GM12878 (cell line): ENCODE measurements at regions not wholly inside any gene's neighbourhood (a gene's known extent, or its start where the extent isn't known, plus 50 kb on each side); places are given as distances from the start of the nearest gene placed in this dataset.

ENCODE experiments used
- ATAC-seq: fragments of 200-7000 bp; cut with Tn5 transposase; 3 replicates; pipeline ENCODE4 v1.9.1; 2020; ENCODE audit warnings: mild to moderate bottlenecking, moderate library complexity
- BruUV-seq: library from RNA; stranded (reverse); fragments of 400-500 nt; replicated peaks from 2 replicates; lab custom pipeline; 2021; lab: Mats Ljungman, UMichigan
- CTCF ChIA-PET: fragments of 300-600 bp; sonication (Branson Sonifier 250); formaldehyde crosslinking; extraction: SDS; loops from one replicate; lab custom pipeline; 2021; ENCODE audit warnings: inconsistent platforms; lab: Yijun Ruan, JAX
- POLR2A ChIA-PET: fragments of 350-600 bp; formaldehyde crosslinking; extraction: SDS; loops from one replicate; lab custom pipeline; 2021; ENCODE audit warnings: inconsistent platforms; lab: Charles Lee
- RAD21 ChIA-PET: fragments of 300-600 bp; sonication (Branson Sonifier 250); formaldehyde crosslinking; loops from one replicate; lab custom pipeline; 2023; ENCODE audit warnings: antibody characterized with exemption; ENCODE audit not compliant: unreplicated experiment; lab: Charles Lee
- SMC1A ChIA-PET: fragments of 300-600 bp; sonication (Branson Sonifier 250); formaldehyde crosslinking; loops from one replicate; lab custom pipeline; 2023; ENCODE audit not compliant: unreplicated experiment, uncharacterized antibody; lab: Charles Lee
- DNase-seq: peaks from one replicate; pipeline ENCODE4 v3.0.0-alpha.2; 2011; ENCODE audit warnings: low read depth, low spot score
- FAIRE-seq: peaks from 3 replicates; lab custom pipeline; 2011; peaks lifted over from hg19 to GRCh38; lab: Jason Lieb, UNC
- H2AFZ ChIP-seq: 2 replicates; pipeline ENCODE4 v1.6.0; 2011; ENCODE audit warnings: low read depth, low read length, control low read depth; ENCODE audit not compliant: control insufficient read depth
- H3K27ac ChIP-seq: 2 replicates; pipeline ENCODE4 v1.5.1; 2011; ENCODE audit warnings: control low read depth; ENCODE audit not compliant: control insufficient read depth, insufficient read depth
- H3K27me3 ChIP-seq, 2 experiments: replicated peaks in 1 of 2; 2 replicates each; pipeline versions ENCODE4 v1.6.0 to v1.6.1; 2011; ENCODE audit warnings: low read length in 1 of 2; ENCODE audit not compliant: control insufficient read depth in 2 of 2, insufficient read depth in 2 of 2
- H3K36me3 ChIP-seq, 2 experiments: 2 replicates each; pipeline ENCODE4 v1.5.1; 2011; ENCODE audit warnings: low read length in 1 of 2; ENCODE audit not compliant: control insufficient read depth in 2 of 2, insufficient read depth in 2 of 2
- H3K4me1 ChIP-seq: 2 replicates; pipeline ENCODE4 v1.6.1; 2011; ENCODE audit warnings: mild to moderate bottlenecking, low read length, moderate library complexity, mixed read lengths; ENCODE audit not compliant: control insufficient read depth, insufficient read depth
- H3K4me2 ChIP-seq: 2 replicates; pipeline ENCODE4 v1.6.0; 2011; ENCODE audit warnings: control low read depth; ENCODE audit not compliant: control insufficient read depth, insufficient read depth
- H3K4me3 ChIP-seq: fragments of 200-600 bp; sonication (generic); 2 replicates; pipeline ENCODE4 v1.5.1; 2016
- H3K79me2 ChIP-seq: 2 replicates; pipeline ENCODE4 v1.6.0; 2011; ENCODE audit warnings: low read length; ENCODE audit not compliant: control insufficient read depth, insufficient read depth
- H3K9ac ChIP-seq: 2 replicates; pipeline ENCODE4 v1.8.0; 2011; ENCODE audit warnings: low read length, control low read depth, mixed read lengths; ENCODE audit not compliant: control insufficient read depth, insufficient read depth
- H3K9me3 ChIP-seq: replicated peaks from 3 replicates; pipeline ENCODE4 v1.5.1; 2011; ENCODE audit warnings: mild to moderate bottlenecking, low read length; ENCODE audit not compliant: control insufficient read depth, insufficient read depth
- H4K20me1 ChIP-seq: 2 replicates; pipeline ENCODE4 v1.6.0; 2011; ENCODE audit not compliant: control insufficient read depth, insufficient read depth
- ESRRA ChIP-seq: IDR thresholded peaks from 2 replicates; pipeline ENCODE4 v1.6.1; 2012; ENCODE audit warnings: mild to moderate bottlenecking, low read length, improper control_type of control experiment
- RBBP5 ChIP-seq: fragments of 200-600 bp; sonication (generic); conservative IDR thresholded peaks from 2 replicates; pipeline ENCODE4 v1.6.1; 2016
- RFX5 ChIP-seq: IDR thresholded peaks from 2 replicates; pipeline ENCODE4 v1.6.1; 2011; ENCODE audit warnings: low read depth, low read length, improper control_type of control experiment
- SP1 ChIP-seq: IDR thresholded peaks from one replicate; pipeline ENCODE4 v1.6.1; 2011; ENCODE audit warnings: low read depth, low read length
- WGBS: methylation state at CpG from one replicate; pipeline ENCODE4 v1.1.6; 2016; ENCODE audit warnings: low lambda C conversion rate; ENCODE audit not compliant: insufficient replicate concordance, insufficient coverage; ENCODE audit errors: missing lambda C conversion rate; 5-methylcytosine and 5-hydroxymethylcytosine counted together
- in situ Hi-C: fragments of 300-500 bp; cut with MboI; formaldehyde crosslinking; loops from 9 replicates; pipeline ENCODE4 v1.14.3; 2018; ENCODE audit warnings: mixed read lengths
- intact Hi-C: fragments of 100-400 bp; cut with micrococcal nuclease; formaldehyde crosslinking; loops from one replicate; pipeline ENCODE4 v1.14.2; 2022; ENCODE audit not compliant: unreplicated experiment
- TF ChIP-seq, protein P1 (sequence below): fragments of 450-650 bp; IDR thresholded peaks from 2 replicates; pipeline ENCODE4 v1.6.1; 2016; ENCODE audit warnings: mild to moderate bottlenecking, moderate library complexity, borderline replicate concordance
- TF ChIP-seq, protein P2 (sequence below): fragments of 450-650 bp; IDR thresholded peaks from 2 replicates; pipeline ENCODE4 v1.6.1; 2018; ENCODE audit warnings: borderline replicate concordance, mild to moderate bottlenecking; ENCODE audit not compliant: partially characterized antibody
- TF ChIP-seq, protein P3 (sequence below): fragments of 450-650 bp; formaldehyde crosslinking; IDR thresholded peaks from 2 replicates; pipeline ENCODE4 v1.5.0; 2022; ENCODE audit warnings: mild to moderate bottlenecking, missing genetic modification characterization
- TF ChIP-seq, protein P4 (sequence below): IDR thresholded peaks from 2 replicates; pipeline ENCODE4 v1.6.1; 2011; ENCODE audit warnings: low read depth, mild to moderate bottlenecking, low read length, moderate library complexity, borderline replicate concordance; ENCODE audit errors: extremely low read depth

DNA sequence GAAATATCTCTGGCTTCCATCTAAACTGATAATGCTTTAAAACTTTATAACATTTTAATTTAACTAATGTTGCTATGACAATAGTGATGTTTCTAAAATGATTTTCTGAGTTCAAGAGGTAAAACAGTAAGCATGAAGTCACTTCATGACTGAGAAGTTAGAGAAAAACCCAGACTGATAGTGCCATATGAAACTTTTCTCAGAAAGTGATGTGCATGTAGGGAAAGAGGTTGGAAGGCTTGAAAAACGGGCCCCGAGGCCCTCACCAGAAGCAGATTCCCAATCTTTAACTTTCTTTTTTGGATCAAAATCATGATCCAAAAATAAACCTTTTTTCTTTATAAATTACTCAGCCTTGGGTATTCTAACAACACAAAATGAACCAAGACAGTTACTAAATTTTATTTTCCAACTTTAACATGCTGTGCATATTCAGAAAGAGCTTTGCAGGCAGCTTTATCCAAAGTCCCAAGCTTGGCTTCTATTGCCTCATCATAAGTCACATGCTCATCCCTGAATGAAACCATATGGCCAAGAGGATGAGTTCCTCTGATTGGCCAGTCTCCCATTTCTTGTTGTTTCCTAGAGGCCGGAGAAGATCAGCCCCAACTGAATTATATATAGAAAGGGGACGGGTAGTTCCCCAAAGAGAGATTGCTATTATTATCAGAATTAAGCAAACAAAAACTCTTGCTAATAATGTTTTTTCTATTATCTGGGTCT is 357.6 kb upstream of the SALL1 start (continued):
- TF ChIP-seq, protein P1, sequence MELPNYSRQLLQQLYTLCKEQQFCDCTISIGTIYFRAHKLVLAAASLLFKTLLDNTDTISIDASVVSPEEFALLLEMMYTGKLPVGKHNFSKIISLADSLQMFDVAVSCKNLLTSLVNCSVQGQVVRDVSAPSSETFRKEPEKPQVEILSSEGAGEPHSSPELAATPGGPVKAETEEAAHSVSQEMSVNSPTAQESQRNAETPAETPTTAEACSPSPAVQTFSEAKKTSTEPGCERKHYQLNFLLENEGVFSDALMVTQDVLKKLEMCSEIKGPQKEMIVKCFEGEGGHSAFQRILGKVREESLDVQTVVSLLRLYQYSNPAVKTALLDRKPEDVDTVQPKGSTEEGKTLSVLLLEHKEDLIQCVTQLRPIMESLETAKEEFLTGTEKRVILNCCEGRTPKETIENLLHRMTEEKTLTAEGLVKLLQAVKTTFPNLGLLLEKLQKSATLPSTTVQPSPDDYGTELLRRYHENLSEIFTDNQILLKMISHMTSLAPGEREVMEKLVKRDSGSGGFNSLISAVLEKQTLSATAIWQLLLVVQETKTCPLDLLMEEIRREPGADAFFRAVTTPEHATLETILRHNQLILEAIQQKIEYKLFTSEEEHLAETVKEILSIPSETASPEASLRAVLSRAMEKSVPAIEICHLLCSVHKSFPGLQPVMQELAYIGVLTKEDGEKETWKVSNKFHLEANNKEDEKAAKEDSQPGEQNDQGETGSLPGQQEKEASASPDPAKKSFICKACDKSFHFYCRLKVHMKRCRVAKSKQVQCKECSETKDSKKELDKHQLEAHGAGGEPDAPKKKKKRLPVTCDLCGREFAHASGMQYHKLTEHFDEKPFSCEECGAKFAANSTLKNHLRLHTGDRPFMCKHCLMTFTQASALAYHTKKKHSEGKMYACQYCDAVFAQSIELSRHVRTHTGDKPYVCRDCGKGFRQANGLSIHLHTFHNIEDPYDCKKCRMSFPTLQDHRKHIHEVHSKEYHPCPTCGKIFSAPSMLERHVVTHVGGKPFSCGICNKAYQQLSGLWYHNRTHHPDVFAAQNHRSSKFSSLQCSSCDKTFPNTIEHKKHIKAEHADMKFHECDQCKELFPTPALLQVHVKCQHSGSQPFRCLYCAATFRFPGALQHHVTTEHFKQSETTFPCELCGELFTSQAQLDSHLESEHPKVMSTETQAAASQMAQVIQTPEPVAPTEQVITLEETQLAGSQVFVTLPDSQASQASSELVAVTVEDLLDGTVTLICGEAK: no peak
- no peak for TF ChIP-seq ESRRA
- TF ChIP-seq RFX5: no peak
- TF ChIP-seq, protein P2, sequence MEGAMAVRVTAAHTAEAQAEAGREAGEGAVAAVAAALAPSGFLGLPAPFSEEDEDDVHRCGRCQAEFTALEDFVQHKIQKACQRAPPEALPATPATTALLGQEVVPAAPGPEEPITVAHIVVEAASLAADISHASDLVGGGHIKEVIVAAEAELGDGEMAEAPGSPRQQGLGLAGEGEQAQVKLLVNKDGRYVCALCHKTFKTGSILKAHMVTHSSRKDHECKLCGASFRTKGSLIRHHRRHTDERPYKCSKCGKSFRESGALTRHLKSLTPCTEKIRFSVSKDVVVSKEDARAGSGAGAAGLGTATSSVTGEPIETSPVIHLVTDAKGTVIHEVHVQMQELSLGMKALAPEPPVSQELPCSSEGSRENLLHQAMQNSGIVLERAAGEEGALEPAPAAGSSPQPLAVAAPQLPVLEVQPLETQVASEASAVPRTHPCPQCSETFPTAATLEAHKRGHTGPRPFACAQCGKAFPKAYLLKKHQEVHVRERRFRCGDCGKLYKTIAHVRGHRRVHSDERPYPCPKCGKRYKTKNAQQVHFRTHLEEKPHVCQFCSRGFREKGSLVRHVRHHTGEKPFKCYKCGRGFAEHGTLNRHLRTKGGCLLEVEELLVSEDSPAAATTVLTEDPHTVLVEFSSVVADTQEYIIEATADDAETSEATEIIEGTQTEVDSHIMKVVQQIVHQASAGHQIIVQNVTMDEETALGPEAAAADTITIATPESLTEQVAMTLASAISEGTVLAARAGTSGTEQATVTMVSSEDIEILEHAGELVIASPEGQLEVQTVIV: no peak

DNA sequence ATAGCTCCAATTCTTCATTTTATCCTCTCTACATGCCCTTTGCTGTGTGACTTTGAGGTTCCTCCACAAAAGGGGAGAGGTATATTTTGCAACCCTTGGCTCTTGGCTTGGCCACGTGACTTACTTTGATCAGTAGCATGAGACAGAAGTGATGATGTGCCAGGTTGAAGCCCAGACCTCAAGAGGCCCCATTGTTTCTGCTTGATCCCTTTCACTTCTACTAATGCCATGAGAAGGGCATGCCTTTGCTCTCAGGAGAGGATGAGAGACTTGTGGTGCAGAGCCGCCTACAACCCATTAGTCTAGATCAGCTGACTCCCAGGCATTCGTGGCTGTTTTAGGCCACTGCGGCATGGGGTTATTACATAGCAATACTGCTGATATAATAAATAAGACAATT is 356.2 kb upstream of the SALL1 start:
- intact Hi-C loops: no loop called here
- ChIA-PET RAD21 (no interaction called here), POLR2A (no interaction called here), SMC1A (interaction anchor here (1.4 kb wide), 1 partner anchor 17 kb away, joined by 5 read pairs; no protein-coding TSS in a partner anchor), CTCF (no interaction called here)
- Histone ChIP-seq H3K9ac (no peak overlapping the region), H4K20me1 (no peaks in the 10 kb centered on the region), H3K36me3 (no peaks in the 10 kb centered on the region), H3K4me2 (no peak overlapping the region), H3K27ac (no peak overlapping the region), H3K27me3 (no peaks in the 10 kb centered on the region), H3K9me3 (no peaks in the 10 kb centered on the region), H3K4me3 (no peak overlapping the region), H3K79me2 (no peaks in the 10 kb centered on the region), H3K4me1 (no peaks in the 10 kb centered on the region), H2AFZ (no peak overlapping the region)
- WGBS: 16% methylated on average over 4 of the region's 4 CpGs
- BruUV-seq: no TSS peak
- no peak; the same call in 2 of the 3 replicates for ATAC-seq
- in situ Hi-C loops: no loop called here
- DNase-seq: no peak
- FAIRE-seq: no peak
- TF ChIP-seq SP1 (no peak), RBBP5 (no peak)
- TF ChIP-seq, protein P3, sequence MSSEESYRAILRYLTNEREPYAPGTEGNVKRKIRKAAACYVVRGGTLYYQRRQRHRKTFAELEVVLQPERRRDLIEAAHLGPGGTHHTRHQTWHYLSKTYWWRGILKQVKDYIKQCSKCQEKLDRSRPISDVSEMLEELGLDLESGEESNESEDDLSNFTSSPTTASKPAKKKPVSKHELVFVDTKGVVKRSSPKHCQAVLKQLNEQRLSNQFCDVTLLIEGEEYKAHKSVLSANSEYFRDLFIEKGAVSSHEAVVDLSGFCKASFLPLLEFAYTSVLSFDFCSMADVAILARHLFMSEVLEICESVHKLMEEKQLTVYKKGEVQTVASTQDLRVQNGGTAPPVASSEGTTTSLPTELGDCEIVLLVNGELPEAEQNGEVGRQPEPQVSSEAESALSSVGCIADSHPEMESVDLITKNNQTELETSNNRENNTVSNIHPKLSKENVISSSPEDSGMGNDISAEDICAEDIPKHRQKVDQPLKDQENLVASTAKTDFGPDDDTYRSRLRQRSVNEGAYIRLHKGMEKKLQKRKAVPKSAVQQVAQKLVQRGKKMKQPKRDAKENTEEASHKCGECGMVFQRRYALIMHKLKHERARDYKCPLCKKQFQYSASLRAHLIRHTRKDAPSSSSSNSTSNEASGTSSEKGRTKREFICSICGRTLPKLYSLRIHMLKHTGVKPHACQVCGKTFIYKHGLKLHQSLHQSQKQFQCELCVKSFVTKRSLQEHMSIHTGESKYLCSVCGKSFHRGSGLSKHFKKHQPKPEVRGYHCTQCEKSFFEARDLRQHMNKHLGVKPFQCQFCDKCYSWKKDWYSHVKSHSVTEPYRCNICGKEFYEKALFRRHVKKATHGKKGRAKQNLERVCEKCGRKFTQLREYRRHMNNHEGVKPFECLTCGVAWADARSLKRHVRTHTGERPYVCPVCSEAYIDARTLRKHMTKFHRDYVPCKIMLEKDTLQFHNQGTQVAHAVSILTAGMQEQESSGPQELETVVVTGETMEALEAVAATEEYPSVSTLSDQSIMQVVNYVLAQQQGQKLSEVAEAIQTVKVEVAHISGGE (CRISPR knock-in tag): no peak
- TF ChIP-seq, protein P4, sequence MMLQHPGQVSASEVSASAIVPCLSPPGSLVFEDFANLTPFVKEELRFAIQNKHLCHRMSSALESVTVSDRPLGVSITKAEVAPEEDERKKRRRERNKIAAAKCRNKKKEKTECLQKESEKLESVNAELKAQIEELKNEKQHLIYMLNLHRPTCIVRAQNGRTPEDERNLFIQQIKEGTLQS: no peak
